IPS-18c (cell line): ENCODE measurements at regions not wholly inside any gene's neighbourhood (a gene's known extent, or its start where the extent isn't known, plus 50 kb on each side); places are given as distances from the start of the nearest gene placed in this dataset.
"Not testable (repeated sequence)": the region's sequence is repeated elsewhere in the genome, so short reads cannot be mapped to it uniquely, and the experiment has no call there.

Experiments used
- H3K4me3 ChIP-seq: 2 replicates; pipeline ENCODE4 v1.7.0; 2013; ENCODE audit warnings: low read depth, mild to moderate bottlenecking, low read length, moderate library complexity; ENCODE audit not compliant: insufficient read depth
- H3K9me3 ChIP-seq: one replicate; pipeline ENCODE4 v1.6.1; 2013; ENCODE audit warnings: mild to moderate bottlenecking, low read length, moderate library complexity; ENCODE audit not compliant: control insufficient read depth, insufficient read depth

- peaks cover 2% of the 10 kb centered on the region for H3K9me3 ChIP-seq
- H3K4me3 ChIP-seq = peak overlapping the region; percentile 52
These were observed 88.2 kb downstream of the KLHL28 start for GRCh38 chr14:44873536-44873935.

GRCh38 chr14:44866770-44867169 lies 95.0 kb downstream of the KLHL28 start:
- H3K4me3 ChIP-seq = no peak overlapping the region
- peaks cover 2% of the 10 kb centered on the region for H3K9me3 ChIP-seq

GRCh38 chr14:44866322-44866721 lies 95.4 kb downstream of the KLHL28 start:
- peaks cover 2% of the 10 kb centered on the region for H3K9me3 ChIP-seq
- H3K4me3 ChIP-seq = no peak overlapping the region

GRCh38 chr14:44863271-44863670 lies 98.5 kb downstream of the KLHL28 start:
- H3K9me3 ChIP-seq = no peaks in the 10 kb centered on the region
- no peak overlapping the region for H3K4me3 ChIP-seq

- no peaks in the 10 kb centered on the region for H3K9me3 ChIP-seq
- H3K4me3 ChIP-seq = no peak overlapping the region
These were observed 107.6 kb downstream of the KLHL28 start for GRCh38 chr14:44854114-44854513.

GRCh38 chr14:44847526-44848309 lies 114.0 kb downstream of the KLHL28 start:
- H3K9me3 ChIP-seq = no peaks in the 10 kb centered on the region

GRCh38 chr14:44846232-44846824 lies 115.4 kb downstream of the KLHL28 start:
- Histone ChIP-seq H3K4me3 (no peak overlapping the region), H3K9me3 (no peaks in the 10 kb centered on the region)

More at GRCh38 chr14:44847526-44848309, 114.0 kb downstream of the KLHL28 start:
- no peak overlapping the region for H3K4me3 ChIP-seq

- H3K9me3 ChIP-seq, H3K4me3 ChIP-seq: not testable (repeated sequence)
These were observed 125.8 kb downstream of the KLHL28 start for GRCh38 chr14:44835928-44836327.

GRCh38 chr14:44833376-44834060 lies 128.2 kb downstream of the KLHL28 start:
- H3K9me3 ChIP-seq = no peaks in the 10 kb centered on the region
- H3K4me3 ChIP-seq = no peak overlapping the region

- no peaks in the 10 kb centered on the region for H3K9me3 ChIP-seq
These were observed 131.4 kb downstream of the KLHL28 start for GRCh38 chr14:44830371-44830770.

GRCh38 chr14:44829021-44829420 lies 132.7 kb downstream of the KLHL28 start:
- H3K9me3 ChIP-seq = no peaks in the 10 kb centered on the region
- H3K4me3 ChIP-seq = no peak overlapping the region

More at GRCh38 chr14:44830371-44830770, 131.4 kb downstream of the KLHL28 start:
- no peak overlapping the region for H3K4me3 ChIP-seq

GRCh38 chr14:44828023-44828422 lies 133.7 kb downstream of the KLHL28 start:
- H3K4me3 ChIP-seq = no peak overlapping the region
- no peaks in the 10 kb centered on the region for H3K9me3 ChIP-seq

- H3K9me3 ChIP-seq = no peaks in the 10 kb centered on the region
- H3K4me3 ChIP-seq = no peak overlapping the region
These were observed 141.3 kb downstream of the KLHL28 start for GRCh38 chr14:44820230-44820964.

GRCh38 chr14:44814196-44814595 lies 147.6 kb downstream of the KLHL28 start:
- Histone ChIP-seq H3K4me3 (no peak overlapping the region), H3K9me3 (no peaks in the 10 kb centered on the region)

GRCh38 chr14:44812672-44813071 lies 149.1 kb downstream of the KLHL28 start:
- Histone ChIP-seq H3K9me3 (no peaks in the 10 kb centered on the region), H3K4me3 (no peak overlapping the region)

GRCh38 chr14:44804391-44804790 lies 157.4 kb downstream of the KLHL28 start:
- Histone ChIP-seq H3K4me3 (no peak overlapping the region), H3K9me3 (no peaks in the 10 kb centered on the region)

- H3K4me3 ChIP-seq = no peak overlapping the region
- H3K9me3 ChIP-seq = no peaks in the 10 kb centered on the region
These were observed 158.4 kb downstream of the KLHL28 start for GRCh38 chr14:44803239-44803905.
